ENCODE measurements at regions not wholly inside any gene's neighbourhood (a gene's known extent, or its start where the extent isn't known, plus 50 kb on each side); places are given as distances from the start of the nearest gene placed in this dataset.

- no peaks in the 10 kb centered on the region for H3K9me3 ChIP-seq (ENCODE audit: low read length)
- H3K27ac ChIP-seq (ENCODE audit: low read depth, low read length), result no peak overlapping the region
- H3K4me3 ChIP-seq (ENCODE audit: low read depth in 1 of 2, low read length in 2 of 2), result no peak overlapping the region
- no peaks in the 10 kb centered on the region for H3K4me1 ChIP-seq (ENCODE audit: insufficient read depth, low read length)
- H3K9ac ChIP-seq (ENCODE audit: low read length), result no peak overlapping the region
- H3K36me3 ChIP-seq (ENCODE audit: insufficient read depth, low read length), result no peaks in the 10 kb centered on the region
- no peaks in the 10 kb centered on the region for H3K27me3 ChIP-seq (ENCODE audit: control insufficient read depth in 1 of 2, insufficient read depth in 2 of 2, low read length in 2 of 2)
These were observed 732.6 kb downstream of the RERGL start for GRCh38 chr12:17357396-17357795.

GRCh38 chr12:17352164-17352563 lies 737.8 kb downstream of the RERGL start:
- Histone ChIP-seq H3K4me3 (ENCODE audit: low read depth in 1 of 2, low read length in 2 of 2) (no peak overlapping the region), H3K4me1 (ENCODE audit: insufficient read depth, low read length) (no peaks in the 10 kb centered on the region), H3K27me3 (ENCODE audit: control insufficient read depth in 1 of 2, insufficient read depth in 2 of 2, low read length in 2 of 2) (no peaks in the 10 kb centered on the region), H3K9me3 (ENCODE audit: low read length) (no peaks in the 10 kb centered on the region), H3K36me3 (ENCODE audit: insufficient read depth, low read length) (no peaks in the 10 kb centered on the region), H3K9ac (ENCODE audit: low read length) (no peak overlapping the region), H3K27ac (ENCODE audit: low read depth, low read length) (no peak overlapping the region)

DNA sequence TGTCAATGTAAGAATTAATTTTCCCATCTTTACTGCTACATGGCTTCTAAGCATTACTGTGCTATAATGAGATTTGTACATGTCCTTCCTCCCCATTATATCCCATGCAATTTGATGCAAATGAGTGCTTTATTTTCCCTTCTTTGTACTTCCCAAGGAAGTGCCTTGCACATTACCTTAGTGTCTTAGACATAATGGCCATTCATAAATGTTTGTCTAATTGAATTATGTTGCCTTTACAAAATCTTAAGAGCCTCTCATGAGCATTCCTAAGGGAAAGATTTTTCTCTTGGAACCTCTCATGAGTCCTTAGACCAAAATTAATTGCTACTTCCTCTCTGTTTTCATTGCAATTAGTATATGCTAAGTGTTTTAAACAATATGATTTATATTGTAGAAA lies 741.7 kb downstream of the RERGL start:
- H3K27me3 ChIP-seq (ENCODE audit: control insufficient read depth in 1 of 2, insufficient read depth in 2 of 2, low read length in 2 of 2), result no peaks in the 10 kb centered on the region
- H3K4me1 ChIP-seq (ENCODE audit: insufficient read depth, low read length), result no peaks in the 10 kb centered on the region
- no peak overlapping the region for H3K27ac ChIP-seq (ENCODE audit: low read depth, low read length)
- H3K36me3 ChIP-seq (ENCODE audit: insufficient read depth, low read length), result no peaks in the 10 kb centered on the region
- no peaks in the 10 kb centered on the region for H3K9me3 ChIP-seq (ENCODE audit: low read length)
- H3K4me3 ChIP-seq (ENCODE audit: low read depth in 1 of 2, low read length in 2 of 2), result no peak overlapping the region
- no peak overlapping the region for H3K9ac ChIP-seq (ENCODE audit: low read length)

DNA sequence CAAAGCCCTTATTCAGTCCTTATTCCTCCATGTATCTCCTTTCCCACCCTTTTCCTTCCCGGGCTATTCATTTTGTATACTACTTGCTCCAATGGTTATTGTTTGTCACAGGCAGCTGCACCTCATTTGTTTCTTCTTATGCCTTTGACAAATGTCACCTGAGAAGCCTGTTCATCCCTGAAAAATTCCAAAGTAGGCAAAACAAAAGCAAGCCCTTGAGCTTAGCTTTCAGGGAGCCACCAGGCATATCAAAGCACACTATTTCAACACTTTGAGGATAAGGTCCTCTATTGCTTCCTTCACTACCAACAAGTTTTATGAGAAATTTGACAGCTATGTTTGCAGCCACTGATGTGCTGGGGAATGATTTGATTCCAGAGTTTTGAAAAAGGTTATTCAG lies 738.7 kb upstream of the LMO3 start:
- Histone ChIP-seq H3K27ac (ENCODE audit: low read depth, low read length) (no peak overlapping the region), H3K4me1 (ENCODE audit: insufficient read depth, low read length) (no peaks in the 10 kb centered on the region), H3K9me3 (ENCODE audit: low read length) (no peaks in the 10 kb centered on the region), H3K9ac (ENCODE audit: low read length) (no peak overlapping the region), H3K4me3 (ENCODE audit: low read depth in 1 of 2, low read length in 2 of 2) (no peak overlapping the region), H3K27me3 (ENCODE audit: control insufficient read depth in 1 of 2, insufficient read depth in 2 of 2, low read length in 2 of 2) (no peaks in the 10 kb centered on the region), H3K36me3 (ENCODE audit: insufficient read depth, low read length) (no peaks in the 10 kb centered on the region)

GRCh38 chr12:17342381-17342961 lies 736.5 kb upstream of the LMO3 start:
- H3K9me3 ChIP-seq (ENCODE audit: low read length), result no peaks in the 10 kb centered on the region
- H3K9ac ChIP-seq (ENCODE audit: low read length), result no peak overlapping the region
- H3K27me3 ChIP-seq (ENCODE audit: control insufficient read depth in 1 of 2, insufficient read depth in 2 of 2, low read length in 2 of 2), result no peaks in the 10 kb centered on the region
- no peak overlapping the region for H3K27ac ChIP-seq (ENCODE audit: low read depth, low read length)
- no peaks in the 10 kb centered on the region for H3K36me3 ChIP-seq (ENCODE audit: insufficient read depth, low read length)
- H3K4me1 ChIP-seq (ENCODE audit: insufficient read depth, low read length), result no peaks in the 10 kb centered on the region
- H3K4me3 ChIP-seq (ENCODE audit: low read depth in 1 of 2, low read length in 2 of 2), result no peak overlapping the region

- no peaks in the 10 kb centered on the region for H3K4me1 ChIP-seq (ENCODE audit: insufficient read depth, low read length)
- H3K9me3 ChIP-seq (ENCODE audit: low read length), result no peaks in the 10 kb centered on the region
These were observed 729.5 kb upstream of the LMO3 start for GRCh38 chr12:17335487-17335886.

DNA sequence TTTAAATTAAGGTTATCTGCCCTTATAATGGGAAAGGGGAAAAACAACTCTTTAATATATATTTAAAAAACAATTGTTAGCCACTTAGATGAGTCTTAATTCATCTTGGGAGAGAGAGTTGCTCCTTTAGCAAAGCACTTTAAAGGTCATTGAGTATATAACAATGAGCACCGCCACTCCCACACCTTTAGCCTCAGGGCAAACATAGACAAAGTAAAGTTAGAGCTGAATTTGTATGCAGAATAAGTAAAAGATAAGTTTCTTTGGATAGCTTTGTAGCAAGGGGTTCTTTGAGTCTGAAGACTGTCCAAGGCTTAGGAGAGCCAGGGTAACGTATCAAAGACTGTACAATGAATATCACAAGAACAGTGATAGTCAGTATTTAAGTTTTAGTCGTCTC lies 728.8 kb upstream of the LMO3 start:
- Histone ChIP-seq H3K27me3 (ENCODE audit: control insufficient read depth in 1 of 2, insufficient read depth in 2 of 2, low read length in 2 of 2) (no peaks in the 10 kb centered on the region), H3K9ac (ENCODE audit: low read length) (no peak overlapping the region), H3K4me1 (ENCODE audit: insufficient read depth, low read length) (no peaks in the 10 kb centered on the region), H3K4me3 (ENCODE audit: low read depth in 1 of 2, low read length in 2 of 2) (no peak overlapping the region), H3K36me3 (ENCODE audit: insufficient read depth, low read length) (no peaks in the 10 kb centered on the region), H3K27ac (ENCODE audit: low read depth, low read length) (no peak overlapping the region), H3K9me3 (ENCODE audit: low read length) (no peaks in the 10 kb centered on the region)

More at GRCh38 chr12:17335487-17335886, 729.5 kb upstream of the LMO3 start:
- no peak overlapping the region for H3K9ac ChIP-seq (ENCODE audit: low read length)
- H3K4me3 ChIP-seq (ENCODE audit: low read depth in 1 of 2, low read length in 2 of 2), result no peak overlapping the region
- H3K27ac ChIP-seq (ENCODE audit: low read depth, low read length), result no peak overlapping the region
- H3K27me3 ChIP-seq (ENCODE audit: control insufficient read depth in 1 of 2, insufficient read depth in 2 of 2, low read length in 2 of 2), result no peaks in the 10 kb centered on the region
- no peaks in the 10 kb centered on the region for H3K36me3 ChIP-seq (ENCODE audit: insufficient read depth, low read length)

DNA sequence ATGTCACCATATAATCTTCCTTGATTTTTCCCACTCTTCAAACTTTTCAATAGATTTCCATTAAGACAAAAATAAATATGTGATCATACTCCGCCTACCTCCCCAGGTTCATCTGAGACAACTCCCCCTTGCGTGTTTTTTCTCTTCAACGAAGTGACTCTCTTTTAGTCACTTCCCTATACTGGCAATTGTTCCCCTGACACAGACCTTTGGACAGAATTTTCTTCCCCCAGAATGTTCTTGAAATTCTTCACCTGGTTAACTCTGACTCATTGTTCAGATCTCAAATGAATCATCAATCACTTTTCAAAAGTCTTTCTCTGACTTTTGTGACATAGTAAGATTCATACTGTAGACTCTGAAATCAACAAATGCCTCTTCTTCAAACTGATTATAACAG lies 727.3 kb upstream of the LMO3 start:
- Histone ChIP-seq H3K27me3 (ENCODE audit: control insufficient read depth in 1 of 2, insufficient read depth in 2 of 2, low read length in 2 of 2) (no peaks in the 10 kb centered on the region), H3K9ac (ENCODE audit: low read length) (no peak overlapping the region), H3K9me3 (ENCODE audit: low read length) (no peaks in the 10 kb centered on the region), H3K27ac (ENCODE audit: low read depth, low read length) (no peak overlapping the region), H3K4me3 (ENCODE audit: low read depth in 1 of 2, low read length in 2 of 2) (no peak overlapping the region), H3K36me3 (ENCODE audit: insufficient read depth, low read length) (no peaks in the 10 kb centered on the region), H3K4me1 (ENCODE audit: insufficient read depth, low read length) (no peaks in the 10 kb centered on the region)

DNA sequence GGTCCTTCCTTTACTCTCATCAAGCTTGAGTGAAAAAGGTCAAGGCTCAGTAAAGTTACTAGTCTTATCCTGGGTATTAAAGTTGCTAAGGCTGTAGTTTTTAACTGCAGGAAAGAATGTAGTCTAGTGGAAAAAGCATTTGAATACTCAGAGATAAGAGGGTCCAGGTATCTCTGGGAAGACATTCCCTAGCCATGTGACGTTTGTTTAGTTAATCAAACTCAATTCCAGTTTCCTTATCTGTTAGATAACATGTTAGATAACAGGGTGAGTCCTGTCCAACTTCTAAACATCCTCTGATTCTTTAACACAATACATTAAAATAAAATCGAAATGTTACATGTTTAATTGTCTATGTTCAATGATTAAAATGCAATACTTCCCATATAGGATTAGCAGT lies 720.7 kb upstream of the LMO3 start:
- Histone ChIP-seq H3K27me3 (ENCODE audit: control insufficient read depth in 1 of 2, insufficient read depth in 2 of 2, low read length in 2 of 2) (no peaks in the 10 kb centered on the region), H3K27ac (ENCODE audit: low read depth, low read length) (no peak overlapping the region), H3K4me1 (ENCODE audit: insufficient read depth, low read length) (no peaks in the 10 kb centered on the region), H3K9me3 (ENCODE audit: low read length) (no peaks in the 10 kb centered on the region), H3K9ac (ENCODE audit: low read length) (no peak overlapping the region), H3K36me3 (ENCODE audit: insufficient read depth, low read length) (no peaks in the 10 kb centered on the region), H3K4me3 (ENCODE audit: low read depth in 1 of 2, low read length in 2 of 2) (no peak overlapping the region)

- Histone ChIP-seq H3K27me3 (ENCODE audit: control insufficient read depth in 1 of 2, insufficient read depth in 2 of 2, low read length in 2 of 2) (no peaks in the 10 kb centered on the region), H3K9me3 (ENCODE audit: low read length) (no peaks in the 10 kb centered on the region), H3K4me3 (ENCODE audit: low read depth in 1 of 2, low read length in 2 of 2) (no peak overlapping the region), H3K4me1 (ENCODE audit: insufficient read depth, low read length) (no peaks in the 10 kb centered on the region), H3K36me3 (ENCODE audit: insufficient read depth, low read length) (no peaks in the 10 kb centered on the region), H3K9ac (ENCODE audit: low read length) (no peak overlapping the region), H3K27ac (ENCODE audit: low read depth, low read length) (no peak overlapping the region)
These were observed 716.1 kb upstream of the LMO3 start for GRCh38 chr12:17322090-17322489.

- Histone ChIP-seq H3K9ac (ENCODE audit: low read length) (no peak overlapping the region), H3K27ac (ENCODE audit: low read depth, low read length) (no peak overlapping the region), H3K27me3 (ENCODE audit: control insufficient read depth in 1 of 2, insufficient read depth in 2 of 2, low read length in 2 of 2) (no peaks in the 10 kb centered on the region), H3K4me1 (ENCODE audit: insufficient read depth, low read length) (no peaks in the 10 kb centered on the region), H3K36me3 (ENCODE audit: insufficient read depth, low read length) (no peaks in the 10 kb centered on the region), H3K4me3 (ENCODE audit: low read depth in 1 of 2, low read length in 2 of 2) (no peak overlapping the region), H3K9me3 (ENCODE audit: low read length) (no peaks in the 10 kb centered on the region)
These were observed 698.8 kb upstream of the LMO3 start for GRCh38 chr12:17304503-17305347.

GRCh38 chr12:17302001-17302400 lies 696.0 kb upstream of the LMO3 start:
- no peak overlapping the region for H3K4me3 ChIP-seq (ENCODE audit: low read depth in 1 of 2, low read length in 2 of 2)
- no peak overlapping the region for H3K27ac ChIP-seq (ENCODE audit: low read depth, low read length)
- no peak overlapping the region for H3K9ac ChIP-seq (ENCODE audit: low read length)
- H3K9me3 ChIP-seq (ENCODE audit: low read length), result no peaks in the 10 kb centered on the region
- H3K36me3 ChIP-seq (ENCODE audit: insufficient read depth, low read length), result no peaks in the 10 kb centered on the region
- no peaks in the 10 kb centered on the region for H3K27me3 ChIP-seq (ENCODE audit: control insufficient read depth in 1 of 2, insufficient read depth in 2 of 2, low read length in 2 of 2)
- H3K4me1 ChIP-seq (ENCODE audit: insufficient read depth, low read length), result no peaks in the 10 kb centered on the region

Data from muscle layer of colon (tissue), 2 donors.